GM13977 (cell line): ENCODE measurements at regions not wholly inside any gene's neighbourhood (a gene's known extent, or its start where the extent isn't known, plus 50 kb on each side); places are given as distances from the start of the nearest gene placed in this dataset.
"Not testable (repeated sequence)": the region's sequence is repeated elsewhere in the genome, so short reads cannot be mapped to it uniquely, and the experiment has no call there.

Source experiments
- DNase-seq: peaks from one replicate; pipeline ENCODE4 v3.0.0; 2012; ENCODE audit warnings: low spot score
- in situ Hi-C: fragments of 300-500 bp; cut with MboI; formaldehyde crosslinking; loops from one replicate; pipeline ENCODE4 v1.12.0; 2022; ENCODE audit warnings: low sequenced_read_pairs, low pct_unique_long_range_greater_than_20kb, mixed read lengths, inconsistent platforms; ENCODE audit not compliant: unreplicated experiment
- TF ChIP-seq, protein P1 (sequence below): IDR thresholded peaks from 2 replicates; pipeline ENCODE4 v1.5.1; 2012; ENCODE audit warnings: mild to moderate bottlenecking, control low read depth; ENCODE audit not compliant: insufficient read depth; ENCODE audit errors: extremely low read depth, missing control alignments

DNA sequence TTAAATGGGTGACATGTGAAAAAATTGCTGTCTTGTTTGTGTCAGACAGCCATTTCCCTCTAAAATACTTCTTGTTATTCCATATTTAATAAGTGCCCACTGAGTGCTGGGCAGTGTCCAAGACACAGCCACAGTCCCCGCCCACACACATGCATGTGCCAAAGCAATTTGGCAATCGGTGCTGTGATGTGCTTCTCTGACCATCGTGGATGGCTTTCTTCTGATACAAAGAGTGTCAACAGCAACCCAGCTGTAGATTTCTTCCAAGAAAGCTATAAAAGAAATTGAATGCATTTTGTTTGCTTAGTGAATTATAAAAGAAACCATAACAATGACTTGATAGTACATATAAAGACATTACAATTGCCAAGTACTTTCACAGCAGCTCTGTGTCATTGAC lies 140.5 kb upstream of the ATXN1 start:
- in situ Hi-C loops: no loop called here
- TF ChIP-seq, protein P1, sequence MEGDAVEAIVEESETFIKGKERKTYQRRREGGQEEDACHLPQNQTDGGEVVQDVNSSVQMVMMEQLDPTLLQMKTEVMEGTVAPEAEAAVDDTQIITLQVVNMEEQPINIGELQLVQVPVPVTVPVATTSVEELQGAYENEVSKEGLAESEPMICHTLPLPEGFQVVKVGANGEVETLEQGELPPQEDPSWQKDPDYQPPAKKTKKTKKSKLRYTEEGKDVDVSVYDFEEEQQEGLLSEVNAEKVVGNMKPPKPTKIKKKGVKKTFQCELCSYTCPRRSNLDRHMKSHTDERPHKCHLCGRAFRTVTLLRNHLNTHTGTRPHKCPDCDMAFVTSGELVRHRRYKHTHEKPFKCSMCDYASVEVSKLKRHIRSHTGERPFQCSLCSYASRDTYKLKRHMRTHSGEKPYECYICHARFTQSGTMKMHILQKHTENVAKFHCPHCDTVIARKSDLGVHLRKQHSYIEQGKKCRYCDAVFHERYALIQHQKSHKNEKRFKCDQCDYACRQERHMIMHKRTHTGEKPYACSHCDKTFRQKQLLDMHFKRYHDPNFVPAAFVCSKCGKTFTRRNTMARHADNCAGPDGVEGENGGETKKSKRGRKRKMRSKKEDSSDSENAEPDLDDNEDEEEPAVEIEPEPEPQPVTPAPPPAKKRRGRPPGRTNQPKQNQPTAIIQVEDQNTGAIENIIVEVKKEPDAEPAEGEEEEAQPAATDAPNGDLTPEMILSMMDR: no peak
- no peak for DNase-seq

DNA sequence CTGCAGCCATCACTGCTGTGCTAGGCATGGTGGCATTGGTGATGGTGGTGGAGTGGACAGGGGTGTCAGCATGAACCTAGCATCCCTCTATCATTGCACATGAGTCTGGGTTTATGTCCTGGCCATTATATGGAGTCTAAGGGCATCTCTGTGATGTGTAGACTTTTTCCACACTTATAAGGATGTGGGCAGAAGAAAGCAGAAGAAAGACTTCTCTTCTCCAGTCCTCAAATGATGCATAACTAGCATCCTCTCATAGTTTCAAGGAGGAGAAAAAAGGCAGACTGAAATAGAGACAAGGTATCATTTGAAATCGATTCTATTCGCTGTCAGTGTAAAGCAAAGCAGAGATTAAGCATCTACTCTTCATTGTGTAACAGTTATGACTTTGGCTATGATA lies 140.0 kb upstream of the ATXN1 start:
- in situ Hi-C loops: no loop called here
- TF ChIP-seq, protein P1: no peak
- DNase-seq: no peak

- DNase-seq: no peak
- TF ChIP-seq, protein P1: no peak
- in situ Hi-C loops: no loop called here
These were observed 137.6 kb upstream of the ATXN1 start for GRCh38 chr6:16898640-16899396.

DNA sequence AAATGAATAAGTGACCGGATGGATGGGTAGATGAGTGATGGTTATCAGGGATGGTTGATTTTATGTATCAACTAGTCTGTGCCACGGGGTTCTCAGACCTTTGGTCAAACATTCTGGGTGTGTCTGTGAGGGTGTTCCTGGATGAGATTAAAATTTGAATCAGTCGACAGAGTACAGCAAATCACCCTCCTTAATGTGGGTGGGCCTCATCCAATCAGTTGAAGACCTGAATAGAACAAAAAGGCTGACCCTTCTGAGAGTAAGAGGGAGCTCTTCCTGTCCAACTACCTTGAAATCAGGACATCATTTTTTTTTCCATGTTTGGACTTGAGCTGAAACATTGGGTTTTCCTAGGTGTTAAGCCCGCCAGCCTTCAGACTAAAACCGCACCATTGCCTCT lies 136.4 kb upstream of the ATXN1 start:
- TF ChIP-seq, protein P1: no peak

DNA sequence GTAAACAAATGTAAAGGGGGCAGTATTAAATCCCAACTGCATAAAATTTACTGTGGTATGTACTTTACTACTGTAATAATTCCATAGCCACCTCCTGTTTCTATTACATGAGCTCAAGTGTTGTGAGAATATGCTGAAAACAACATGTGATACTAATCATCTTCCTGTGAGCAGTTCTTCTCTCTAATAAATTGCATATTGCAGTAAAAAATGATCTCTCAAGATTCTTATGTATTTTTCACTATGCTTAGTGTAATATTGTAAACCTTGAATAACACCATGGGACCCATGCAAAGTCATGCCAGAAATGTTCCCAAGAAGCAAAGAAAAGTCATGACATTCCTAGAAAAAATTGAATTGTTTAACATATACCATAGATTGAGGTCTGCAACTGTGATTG lies 133.0 kb upstream of the ATXN1 start:
- TF ChIP-seq, protein P1: no peak
- DNase-seq: no peak
- in situ Hi-C loops: no loop called here

More for the DNA sequence above, 136.4 kb upstream of the ATXN1 start:
- DNase-seq: no peak
- in situ Hi-C loops: no loop called here

- DNase-seq, in situ Hi-C loops: not testable (repeated sequence)
These were observed 129.8 kb upstream of the ATXN1 start for GRCh38 chr6:16891110-16891509.

GRCh38 chr6:16885411-16886160 lies 124.3 kb upstream of the ATXN1 start:
- in situ Hi-C loops: no loop called here
- TF ChIP-seq, protein P1: no peak

More at GRCh38 chr6:16885411-16886160, 124.3 kb upstream of the ATXN1 start:
- DNase-seq: no peak
